Activated CD4-positive, CD25-positive, alpha-beta regulatory T cell treated with anti-CD3 and anti-CD28 coated beads, Interleukin-2, amount 50 U/mL, for 72 hours (primary cell): ENCODE measurements at regions not wholly inside any gene's neighbourhood (a gene's known extent, or its start where the extent isn't known, plus 50 kb on each side); places are given as distances from the start of the nearest gene placed in this dataset.

Experiments used
- DNase-seq: peaks from one replicate; pipeline ENCODE4 v3.0.0; 2021

- DNase-seq = peak; percentile 3
Observed at GRCh38 chr5:176734756-176735342, 75.5 kb upstream of the UNC5A start.

- DNase-seq = peak; percentile 16
Observed at GRCh38 chr5:176735383-176736265, 74.7 kb upstream of the UNC5A start.

- DNase-seq = peak; percentile 12
Observed at GRCh38 chr5:176736301-176736930, 73.9 kb upstream of the UNC5A start.

GRCh38 chr5:176736931-176737745 is 73.2 kb upstream of the UNC5A start:
- DNase-seq = peak; percentile 7

GRCh38 chr5:176737746-176738636 is 72.4 kb upstream of the UNC5A start:
- DNase-seq = peak; percentile 21

GRCh38 chr5:176738637-176739250 is 71.6 kb upstream of the UNC5A start:
- peak; percentile 14 for DNase-seq

- no peak for DNase-seq
Observed at GRCh38 chr5:176739461-176740051, 70.8 kb upstream of the UNC5A start.

- no peak for DNase-seq
Observed at GRCh38 chr5:176740131-176740701, 70.1 kb upstream of the UNC5A start.

- no peak for DNase-seq
Observed at GRCh38 chr5:176740702-176741496, 69.5 kb upstream of the UNC5A start.

GRCh38 chr5:176741561-176742211 is 68.7 kb upstream of the UNC5A start:
- no peak for DNase-seq

- no peak for DNase-seq
Observed at GRCh38 chr5:176742246-176743105, 67.9 kb upstream of the UNC5A start.

GRCh38 chr5:176743136-176743861 is 67.1 kb upstream of the UNC5A start:
- DNase-seq = no peak

- no peak for DNase-seq
Observed at GRCh38 chr5:176743868-176744583, 66.3 kb upstream of the UNC5A start.

- DNase-seq = no peak
Observed at GRCh38 chr5:176744584-176744965, 65.8 kb upstream of the UNC5A start.

- DNase-seq = no peak
Observed at GRCh38 chr5:176747670-176748072, 62.7 kb upstream of the UNC5A start.

- peak; percentile 22 for DNase-seq
Observed at GRCh38 chr5:176748073-176748966, 62.0 kb upstream of the UNC5A start.
